WERI-Rb-1 (cell line): ENCODE measurements at regions not wholly inside any gene's neighbourhood (a gene's known extent, or its start where the extent isn't known, plus 50 kb on each side); places are given as distances from the start of the nearest gene placed in this dataset.

Experiments used
- DNase-seq: peaks from one replicate; pipeline ENCODE4 v3.0.0-alpha.2; 2020
- H3K27ac ChIP-seq: fragments of 250-450 bp; sonication (Bioruptor Pico); 2 replicates; pipeline ENCODE4 v1.5.1; 2020; ENCODE audit warnings: mild to moderate bottlenecking, moderate library complexity
- H3K27me3 ChIP-seq: fragments of 250-450 bp; sonication (Bioruptor Pico); 2 replicates; pipeline ENCODE4 v1.5.1; 2021; ENCODE audit warnings: mild to moderate bottlenecking, low read depth, moderate library complexity; ENCODE audit not compliant: insufficient read depth, severe bottlenecking
- H3K36me3 ChIP-seq: fragments of 250-450 bp; sonication (Bioruptor Pico); 2 replicates; pipeline ENCODE4 v1.5.1; 2020; ENCODE audit warnings: mild to moderate bottlenecking, moderate library complexity
- H3K4me3 ChIP-seq: 2 replicates; pipeline ENCODE4 v1.5.1; 2011; ENCODE audit warnings: low read depth, mild to moderate bottlenecking, control low read depth, low read length
- H3K9me3 ChIP-seq: fragments of 250-450 bp; sonication (Bioruptor Pico); 2 replicates; pipeline ENCODE4 v1.5.1; 2021; ENCODE audit warnings: mild to moderate bottlenecking, moderate library complexity; ENCODE audit not compliant: severe bottlenecking
- CTCF ChIP-seq: IDR thresholded peaks from 2 replicates; pipeline ENCODE4 v1.5.1; 2011; ENCODE audit warnings: low read depth, mild to moderate bottlenecking, control low read depth, inconsistent platforms, low read length

- no peak overlapping the region for H3K27ac ChIP-seq
- H3K36me3 ChIP-seq = no peaks in the 10 kb centered on the region
- no peak for DNase-seq
- H3K4me3 ChIP-seq = no peak overlapping the region
- H3K9me3 ChIP-seq = no peaks in the 10 kb centered on the region
- no peak for TF ChIP-seq CTCF
- peaks cover 50% of the 10 kb centered on the region for H3K27me3 ChIP-seq
These were observed 237.1 kb downstream of the MAF start for GRCh38 chr16:79363484-79363883.

- H3K9me3 ChIP-seq = no peaks in the 10 kb centered on the region
- H3K4me3 ChIP-seq = no peak overlapping the region
- no peak for DNase-seq
- no peak overlapping the region for H3K27ac ChIP-seq
- no peaks in the 10 kb centered on the region for H3K36me3 ChIP-seq
- peaks cover 46% of the 10 kb centered on the region for H3K27me3 ChIP-seq
- no peak for TF ChIP-seq CTCF
These were observed 237.5 kb downstream of the MAF start for GRCh38 chr16:79363035-79363434.

GRCh38 chr16:79362300-79362970 is 238.1 kb downstream of the MAF start:
- H3K4me3 ChIP-seq = no peak overlapping the region
- no peak overlapping the region for H3K27ac ChIP-seq
- no peaks in the 10 kb centered on the region for H3K36me3 ChIP-seq
- H3K27me3 ChIP-seq = peaks cover 51% of the 10 kb centered on the region
- no peak for DNase-seq
- H3K9me3 ChIP-seq = no peaks in the 10 kb centered on the region
- TF ChIP-seq CTCF = no peak

GRCh38 chr16:79361132-79361751 is 239.3 kb downstream of the MAF start:
- no peak for DNase-seq
- Histone ChIP-seq H3K4me3 (no peak overlapping the region), H3K27me3 (peaks cover 56% of the 10 kb centered on the region)

GRCh38 chr16:79360267-79360666 is 240.3 kb downstream of the MAF start:
- no peak for TF ChIP-seq CTCF
- Histone ChIP-seq H3K9me3 (no peaks in the 10 kb centered on the region), H3K4me3 (no peak overlapping the region), H3K27me3 (peaks cover 60% of the 10 kb centered on the region), H3K27ac (no peak overlapping the region), H3K36me3 (no peaks in the 10 kb centered on the region)
- DNase-seq = no peak

More at GRCh38 chr16:79361132-79361751, 239.3 kb downstream of the MAF start:
- H3K9me3 ChIP-seq = no peaks in the 10 kb centered on the region
- H3K36me3 ChIP-seq = no peaks in the 10 kb centered on the region
- no peak for TF ChIP-seq CTCF
- no peak overlapping the region for H3K27ac ChIP-seq
